ENCODE measurements at regions not wholly inside any gene's neighbourhood (a gene's known extent, or its start where the extent isn't known, plus 50 kb on each side); places are given as distances from the start of the nearest gene placed in this dataset.

GRCh38 chr16:8260140-8260539, 330.2 kb downstream of the TMEM114 start:
- TF ChIP-seq CTCF (IDR thresholded peaks at IDR 0.05; ENCODE audit: borderline replicate concordance), result no peak
- Histone ChIP-seq H3K27me3 (ENCODE audit: low read depth) (no peaks in the 10 kb centered on the region), H3K9me3 (replicated peaks) (no peaks in the 10 kb centered on the region), H3K4me3 (no peak overlapping the region), H3K36me3 (no peaks in the 10 kb centered on the region), H3K4me1 (no peaks in the 10 kb centered on the region), H3K27ac (replicated peaks) (no peak overlapping the region)
- no peak for DNase-seq
- intact Hi-C loops (cut with micrococcal nuclease), result no loop called here

GRCh38 chr16:8258523-8258922, 331.8 kb downstream of the TMEM114 start:
- DNase-seq, result no peak
- H3K4me1 ChIP-seq, result no peaks in the 10 kb centered on the region

GRCh38 chr16:8257561-8257960, 332.8 kb downstream of the TMEM114 start:
- intact Hi-C loops (cut with micrococcal nuclease), result no loop called here
- TF ChIP-seq CTCF (IDR thresholded peaks at IDR 0.05; ENCODE audit: borderline replicate concordance), result no peak
- H3K36me3 ChIP-seq, result no peaks in the 10 kb centered on the region
- H3K4me3 ChIP-seq, result no peak overlapping the region
- DNase-seq, result no peak
- H3K27ac ChIP-seq (replicated peaks), result no peak overlapping the region
- no peaks in the 10 kb centered on the region for H3K27me3 ChIP-seq (ENCODE audit: low read depth)
- no peaks in the 10 kb centered on the region for H3K4me1 ChIP-seq
- H3K9me3 ChIP-seq (replicated peaks), result no peaks in the 10 kb centered on the region

More at GRCh38 chr16:8258523-8258922, 331.8 kb downstream of the TMEM114 start:
- intact Hi-C loops (cut with micrococcal nuclease), result no loop called here
- no peak overlapping the region for H3K27ac ChIP-seq (replicated peaks)
- TF ChIP-seq CTCF (IDR thresholded peaks at IDR 0.05; ENCODE audit: borderline replicate concordance), result no peak
- H3K27me3 ChIP-seq (ENCODE audit: low read depth), result no peaks in the 10 kb centered on the region
- H3K9me3 ChIP-seq (replicated peaks), result no peaks in the 10 kb centered on the region
- no peak overlapping the region for H3K4me3 ChIP-seq
- no peaks in the 10 kb centered on the region for H3K36me3 ChIP-seq

GRCh38 chr16:8254405-8254804, 335.9 kb downstream of the TMEM114 start:
- no peaks in the 10 kb centered on the region for H3K4me1 ChIP-seq
- no peak for DNase-seq
- intact Hi-C loops (cut with micrococcal nuclease), result no loop called here
- no peaks in the 10 kb centered on the region for H3K27me3 ChIP-seq (ENCODE audit: low read depth)
- TF ChIP-seq CTCF (IDR thresholded peaks at IDR 0.05; ENCODE audit: borderline replicate concordance), result no peak
- H3K9me3 ChIP-seq (replicated peaks), result no peaks in the 10 kb centered on the region
- no peak overlapping the region for H3K27ac ChIP-seq (replicated peaks)
- H3K36me3 ChIP-seq, result no peaks in the 10 kb centered on the region
- no peak overlapping the region for H3K4me3 ChIP-seq

GRCh38 chr16:8253718-8254117, 336.6 kb downstream of the TMEM114 start:
- peaks cover under 1% of the 10 kb centered on the region for H3K27me3 ChIP-seq (ENCODE audit: low read depth)
- no peaks in the 10 kb centered on the region for H3K36me3 ChIP-seq
- intact Hi-C loops (cut with micrococcal nuclease), result no loop called here
- DNase-seq, result no peak
- no peak overlapping the region for H3K4me3 ChIP-seq
- no peak overlapping the region for H3K27ac ChIP-seq (replicated peaks)
- no peaks in the 10 kb centered on the region for H3K4me1 ChIP-seq
- no peaks in the 10 kb centered on the region for H3K9me3 ChIP-seq (replicated peaks)
- TF ChIP-seq CTCF (IDR thresholded peaks at IDR 0.05; ENCODE audit: borderline replicate concordance), result no peak

- Histone ChIP-seq H3K4me3 (no peak overlapping the region), H3K36me3 (no peaks in the 10 kb centered on the region), H3K9me3 (replicated peaks) (no peaks in the 10 kb centered on the region), H3K4me1 (no peaks in the 10 kb centered on the region), H3K27me3 (ENCODE audit: low read depth) (peaks cover 16% of the 10 kb centered on the region), H3K27ac (replicated peaks) (no peak overlapping the region)
- DNase-seq, result no peak
- TF ChIP-seq CTCF (IDR thresholded peaks at IDR 0.05; ENCODE audit: borderline replicate concordance), result no peak
- intact Hi-C loops (cut with micrococcal nuclease), result no loop called here
Measured at GRCh38 chr16:8251727-8252126, 338.6 kb downstream of the TMEM114 start.
